ENCODE measurements at regions not wholly inside any gene's neighbourhood (a gene's known extent, or its start where the extent isn't known, plus 50 kb on each side); places are given as distances from the start of the nearest gene placed in this dataset.

- H3K4me1 ChIP-seq (ENCODE audit: control insufficient read depth in 1 of 2, insufficient read depth in 2 of 2, low read length in 2 of 2) = no peaks in the 10 kb centered on the region
- no peak overlapping the region for H3K9ac ChIP-seq (ENCODE audit: low read length)
- no peaks in the 10 kb centered on the region for H3K9me3 ChIP-seq (ENCODE audit: control insufficient read depth in 1 of 2, insufficient read depth in 1 of 2, low read depth in 1 of 2, low read length in 2 of 2)
- H3K4me3 ChIP-seq (replicated peaks in 1 of 2; ENCODE audit: low read depth in 1 of 2, low read length in 2 of 2) = no peak overlapping the region
- no peak overlapping the region for H3K27ac ChIP-seq (ENCODE audit: low read depth, low read length)
- BruUV-seq (replicated peaks) = no TSS peak
- H2AFZ ChIP-seq (ENCODE audit: low read depth, low read length, poor library complexity, severe bottlenecking) = no peak overlapping the region
- H3K9me2 ChIP-seq (ENCODE audit: insufficient read depth) = no peaks in the 10 kb centered on the region
- no peaks in the 10 kb centered on the region for H3K36me3 ChIP-seq (ENCODE audit: control insufficient read depth in 1 of 2, insufficient read depth in 2 of 2, low read length in 2 of 2)
- no peak for ATAC-seq
- ChIA-PET CTCF (no interaction called here), POLR2A (no interaction called here), RAD21 (ENCODE audit: low non-redundant PET in 1 of 2, low total read pairs in 2 of 2, uncharacterized antibody in 2 of 2, unreplicated experiment in 2 of 2) (no interaction called here)
- H3K79me2 ChIP-seq (ENCODE audit: insufficient read depth, low read length) = no peaks in the 10 kb centered on the region
- DNase-seq (ENCODE audit: low read depth, low spot score) = no peak
- H3K4me2 ChIP-seq (ENCODE audit: low read length) = no peak overlapping the region
- no peaks in the 10 kb centered on the region for H3K27me3 ChIP-seq (ENCODE audit: insufficient read depth, low read length)
- intact Hi-C loops (cut with micrococcal nuclease) = no loop called here
- TF ChIP-seq CBX3 (IDR thresholded peaks at IDR 0.05; ENCODE audit: low read depth) = no peak
- TF ChIP-seq POLR2AphosphoS5 (IDR thresholded peaks at IDR 0.05; ENCODE audit: low read depth, low read length) = no peak
- no peak for TF ChIP-seq CTCF (IDR thresholded peaks at IDR 0.05 in 2 of 3, conservative IDR thresholded peaks at IDR 0.05 in 1 of 3; ENCODE audit: borderline replicate concordance in 1 of 3, insufficient read depth in 1 of 3, low read depth in 2 of 3, low read length in 2 of 3)
- TF ChIP-seq SIN3A (IDR thresholded peaks at IDR 0.05; ENCODE audit: low read depth) = no peak
- no peaks in the 10 kb centered on the region for H4K20me1 ChIP-seq (ENCODE audit: insufficient read depth)
Measured at GRCh38 chr18:22044474-22045220, 124.7 kb upstream of the GATA6 start.

GRCh38 chr18:22045221-22045918 is 124.0 kb upstream of the GATA6 start:
- H3K4me2 ChIP-seq (ENCODE audit: low read length) = no peak overlapping the region
- no peak overlapping the region for H3K27ac ChIP-seq (ENCODE audit: low read depth, low read length)
- no peak overlapping the region for H3K9ac ChIP-seq (ENCODE audit: low read length)
- H3K36me3 ChIP-seq (ENCODE audit: control insufficient read depth in 1 of 2, insufficient read depth in 2 of 2, low read length in 2 of 2) = no peaks in the 10 kb centered on the region
- CTCF ChIA-PET = no interaction called here
- H3K4me1 ChIP-seq (ENCODE audit: control insufficient read depth in 1 of 2, insufficient read depth in 2 of 2, low read length in 2 of 2) = no peaks in the 10 kb centered on the region
- DNase-seq (ENCODE audit: low read depth, low spot score) (no peak), ATAC-seq (no peak)
- POLR2A ChIA-PET = no interaction called here
- BruUV-seq (replicated peaks) = no TSS peak
- no peak overlapping the region for H2AFZ ChIP-seq (ENCODE audit: low read depth, low read length, poor library complexity, severe bottlenecking)
- H3K79me2 ChIP-seq (ENCODE audit: insufficient read depth, low read length) = no peaks in the 10 kb centered on the region
- TF ChIP-seq CEBPB (IDR thresholded peaks at IDR 0.05; ENCODE audit: low read depth) (no peak), RAD21 (IDR thresholded peaks at IDR 0.05; ENCODE audit: low read depth) (no peak), FOSL1 (IDR thresholded peaks at IDR 0.05; ENCODE audit: low read depth) (no peak), ZNF274 (IDR thresholded peaks at IDR 0.05; ENCODE audit: low read depth, low read length) (no peak), ZFX (IDR thresholded peaks at IDR 0.05) (no peak), SRF (IDR thresholded peaks at IDR 0.05; ENCODE audit: low read depth) (no peak), CBX3 (IDR thresholded peaks at IDR 0.05; ENCODE audit: low read depth) (no peak)
- H3K9me2 ChIP-seq (ENCODE audit: insufficient read depth) = no peaks in the 10 kb centered on the region
- no peaks in the 10 kb centered on the region for H3K9me3 ChIP-seq (ENCODE audit: control insufficient read depth in 1 of 2, insufficient read depth in 1 of 2, low read depth in 1 of 2, low read length in 2 of 2)
- H4K20me1 ChIP-seq (ENCODE audit: insufficient read depth) = no peaks in the 10 kb centered on the region
- H3K4me3 ChIP-seq (replicated peaks in 1 of 2; ENCODE audit: low read depth in 1 of 2, low read length in 2 of 2) = no peak overlapping the region
- intact Hi-C loops (cut with micrococcal nuclease) = no loop called here
- H3K27me3 ChIP-seq (ENCODE audit: insufficient read depth, low read length) = no peaks in the 10 kb centered on the region
- RAD21 ChIA-PET (ENCODE audit: low non-redundant PET in 1 of 2, low total read pairs in 2 of 2, uncharacterized antibody in 2 of 2, unreplicated experiment in 2 of 2) = no interaction called here

Data from HCT116 (cell line).